Thoracic aorta (tissue), 2 donors: ENCODE measurements at regions not wholly inside any gene's neighbourhood (a gene's known extent, or its start where the extent isn't known, plus 50 kb on each side); places are given as distances from the start of the nearest gene placed in this dataset.

Experiments used
- ATAC-seq: fragments of 150-250 bp; one replicate; pipeline ENCODE4 v1.8.0; 2017; ENCODE audit warnings: low read depth; ENCODE audit not compliant: insufficient number of reproducible peaks, low FRiP score
- DNase-seq: peaks from one replicate; pipeline ENCODE4 v3.0.0-alpha.2; 2020; ENCODE audit warnings: low spot score
- H3K27ac ChIP-seq, 2 donors: fragments of 200-600 bp; sonication (generic); 1 replicate in 1 of 2; 2 replicates in 1 of 2; pipeline ENCODE4 v1.5.1; 2016; ENCODE audit warnings: mild to moderate bottlenecking in 2 of 2, moderate library complexity in 2 of 2
- H3K27me3 ChIP-seq: fragments of 200-600 bp; sonication (generic); replicated peaks from 2 replicates; pipeline ENCODE4 v1.6.0; 2016; ENCODE audit warnings: mild to moderate bottlenecking; ENCODE audit not compliant: insufficient read depth
- H3K36me3 ChIP-seq: fragments of 200-600 bp; sonication (generic); one replicate; pipeline ENCODE4 v1.5.1; 2016
- H3K4me1 ChIP-seq, 2 donors: fragments of 200-600 bp; sonication (generic); 1 replicate in 1 of 2; 2 replicates in 1 of 2; pipeline versions ENCODE4 v1.5.1 to v1.6.0; 2016; ENCODE audit warnings: low read depth in 2 of 2, mild to moderate bottlenecking in 1 of 2; ENCODE audit not compliant: control insufficient read depth in 1 of 2
- H3K4me3 ChIP-seq: fragments of 200-600 bp; sonication (generic); 2 replicates; pipeline ENCODE4 v1.5.1; 2016; ENCODE audit warnings: mild to moderate bottlenecking
- H3K9me3 ChIP-seq: fragments of 200-600 bp; sonication (generic); 2 replicates; pipeline ENCODE4 v1.5.1; 2016
- TF ChIP-seq, protein P1 (sequence below): fragments of 200-600 bp; sonication (generic); IDR thresholded peaks from one replicate; pipeline ENCODE4 v1.5.1; 2019; ENCODE audit warnings: antibody characterized with exemption

DNA sequence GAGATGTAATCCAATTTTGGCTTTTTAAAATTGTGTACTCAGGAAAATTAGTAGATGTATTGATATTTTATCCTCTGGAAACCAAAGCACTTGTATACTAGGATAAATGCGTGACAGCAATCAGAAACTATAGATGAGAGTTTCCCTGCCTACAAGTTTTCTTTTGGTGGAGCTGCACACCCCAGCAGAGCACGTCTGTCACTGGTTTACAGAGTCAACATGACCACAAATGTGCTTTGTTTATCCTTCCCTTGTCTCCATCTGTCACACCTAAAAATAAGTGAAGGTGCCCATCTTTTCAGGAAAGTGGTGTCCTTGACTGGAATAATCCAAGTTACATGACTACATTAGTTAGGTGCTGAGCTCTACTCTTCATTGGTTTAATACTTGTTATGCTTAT is 210.4 kb upstream of the DSEL start:
- H3K27ac ChIP-seq = no peak overlapping the region
- DNase-seq (no peak), ATAC-seq (no peak)
- no peak overlapping the region for H3K4me3 ChIP-seq
- TF ChIP-seq, protein P1, sequence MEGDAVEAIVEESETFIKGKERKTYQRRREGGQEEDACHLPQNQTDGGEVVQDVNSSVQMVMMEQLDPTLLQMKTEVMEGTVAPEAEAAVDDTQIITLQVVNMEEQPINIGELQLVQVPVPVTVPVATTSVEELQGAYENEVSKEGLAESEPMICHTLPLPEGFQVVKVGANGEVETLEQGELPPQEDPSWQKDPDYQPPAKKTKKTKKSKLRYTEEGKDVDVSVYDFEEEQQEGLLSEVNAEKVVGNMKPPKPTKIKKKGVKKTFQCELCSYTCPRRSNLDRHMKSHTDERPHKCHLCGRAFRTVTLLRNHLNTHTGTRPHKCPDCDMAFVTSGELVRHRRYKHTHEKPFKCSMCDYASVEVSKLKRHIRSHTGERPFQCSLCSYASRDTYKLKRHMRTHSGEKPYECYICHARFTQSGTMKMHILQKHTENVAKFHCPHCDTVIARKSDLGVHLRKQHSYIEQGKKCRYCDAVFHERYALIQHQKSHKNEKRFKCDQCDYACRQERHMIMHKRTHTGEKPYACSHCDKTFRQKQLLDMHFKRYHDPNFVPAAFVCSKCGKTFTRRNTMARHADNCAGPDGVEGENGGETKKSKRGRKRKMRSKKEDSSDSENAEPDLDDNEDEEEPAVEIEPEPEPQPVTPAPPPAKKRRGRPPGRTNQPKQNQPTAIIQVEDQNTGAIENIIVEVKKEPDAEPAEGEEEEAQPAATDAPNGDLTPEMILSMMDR = no peak
- H3K4me1 ChIP-seq = no peaks in the 10 kb centered on the region
- no peaks in the 10 kb centered on the region for H3K36me3 ChIP-seq
- no peaks in the 10 kb centered on the region for H3K27me3 ChIP-seq
- H3K9me3 ChIP-seq = no peaks in the 10 kb centered on the region

DNA sequence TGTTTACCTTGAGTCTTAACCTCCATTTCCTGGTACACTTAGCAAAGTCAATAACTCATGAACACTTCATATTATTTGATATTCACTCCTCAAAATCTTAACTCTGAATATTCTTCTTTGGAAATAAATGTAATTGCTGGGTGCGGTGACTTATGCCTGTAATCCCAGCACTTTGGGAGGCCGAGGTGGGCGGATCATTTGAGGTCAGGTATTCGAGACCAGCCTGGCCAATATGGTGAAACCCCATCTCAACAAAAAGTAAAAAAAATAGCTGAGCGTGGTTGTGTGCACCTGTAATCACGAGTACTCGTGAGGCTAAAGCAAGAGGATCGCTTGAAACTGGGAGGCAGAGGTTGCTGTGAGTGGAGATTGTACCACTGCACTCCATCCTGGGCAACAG is 201.3 kb upstream of the DSEL start:
- TF ChIP-seq, protein P1 = no peak
- Histone ChIP-seq H3K4me1 (no peaks in the 10 kb centered on the region), H3K9me3 (no peaks in the 10 kb centered on the region), H3K27me3 (no peaks in the 10 kb centered on the region), H3K27ac (no peak overlapping the region), H3K4me3 (no peak overlapping the region), H3K36me3 (no peaks in the 10 kb centered on the region)
- no peak for DNase-seq
- ATAC-seq = no peak

DNA sequence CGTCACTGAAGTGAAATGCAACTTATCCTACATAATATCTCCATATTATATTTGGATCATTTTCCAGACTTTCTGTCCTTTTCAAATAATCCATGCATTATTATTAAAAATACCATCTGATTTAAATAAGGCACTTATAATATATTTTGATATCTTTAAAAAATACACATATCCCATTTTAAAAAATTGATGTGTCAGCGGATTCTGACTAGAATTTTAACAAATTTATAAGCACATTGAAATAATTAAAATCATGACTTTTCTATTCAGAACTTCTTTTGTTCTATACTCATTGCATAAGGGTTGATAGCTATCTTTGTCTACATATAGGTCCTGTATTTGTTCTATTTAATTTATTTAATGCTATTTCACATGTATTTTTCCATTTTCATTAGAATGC is 199.0 kb upstream of the DSEL start:
- no peak overlapping the region for H3K27ac ChIP-seq
- no peaks in the 10 kb centered on the region for H3K27me3 ChIP-seq
- no peaks in the 10 kb centered on the region for H3K36me3 ChIP-seq
- DNase-seq (no peak), ATAC-seq (no peak)
- no peak overlapping the region for H3K4me3 ChIP-seq
- no peaks in the 10 kb centered on the region for H3K9me3 ChIP-seq
- H3K4me1 ChIP-seq = no peaks in the 10 kb centered on the region
- TF ChIP-seq, protein P1 = no peak

DNA sequence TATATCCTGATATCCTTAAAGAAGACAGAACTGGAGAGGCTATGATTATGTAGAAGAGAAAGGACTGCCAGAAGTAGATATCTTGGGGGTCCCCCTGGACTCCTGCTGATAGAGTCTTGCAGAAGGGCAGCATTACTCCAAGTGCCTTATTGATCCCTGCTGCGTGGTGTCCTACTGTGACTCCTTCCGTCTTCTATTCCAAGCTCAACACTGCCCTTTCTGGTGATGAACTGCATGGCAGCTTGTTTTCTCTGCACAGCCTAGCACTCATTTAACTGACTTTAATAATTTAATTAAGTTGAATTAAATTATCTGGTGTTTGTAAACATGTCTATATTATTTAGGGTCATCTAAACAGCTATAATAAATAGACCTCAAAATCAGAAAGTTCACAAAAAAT is 194.1 kb upstream of the DSEL start:
- H3K36me3 ChIP-seq = no peaks in the 10 kb centered on the region
- H3K4me3 ChIP-seq = no peak overlapping the region
- no peaks in the 10 kb centered on the region for H3K27me3 ChIP-seq
- TF ChIP-seq, protein P1 = no peak
- DNase-seq = no peak
- no peaks in the 10 kb centered on the region for H3K9me3 ChIP-seq
- H3K27ac ChIP-seq = no peak overlapping the region
- H3K4me1 ChIP-seq = no peaks in the 10 kb centered on the region
- no peak for ATAC-seq

DNA sequence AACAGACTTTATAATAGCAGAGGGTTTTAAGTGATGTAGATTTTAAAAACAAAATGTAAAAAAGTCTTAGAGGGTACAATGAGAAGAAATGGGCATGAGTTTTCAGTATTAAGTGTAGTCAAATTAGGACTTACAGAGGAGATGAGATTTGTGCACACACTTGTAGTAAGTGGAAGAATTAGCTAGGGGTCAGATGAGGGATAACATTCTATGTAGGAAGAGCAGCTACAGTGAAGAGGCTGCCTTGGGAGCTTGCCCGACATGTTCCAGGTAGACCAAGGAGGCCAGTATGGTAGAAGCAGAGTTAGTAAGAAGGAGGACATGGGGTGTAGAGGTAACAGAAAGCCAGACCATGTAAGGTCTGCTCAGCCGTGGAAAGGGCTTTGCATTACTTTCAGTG is 189.2 kb upstream of the DSEL start:
- no peaks in the 10 kb centered on the region for H3K9me3 ChIP-seq
- H3K27ac ChIP-seq = no peak overlapping the region
- H3K4me1 ChIP-seq = no peaks in the 10 kb centered on the region
- ATAC-seq (no peak), DNase-seq (no peak)
- H3K4me3 ChIP-seq = no peak overlapping the region
- H3K36me3 ChIP-seq = no peaks in the 10 kb centered on the region
- TF ChIP-seq, protein P1 = no peak
- H3K27me3 ChIP-seq = no peaks in the 10 kb centered on the region
